GM12878 (cell line): ENCODE measurements at regions not wholly inside any gene's neighbourhood (a gene's known extent, or its start where the extent isn't known, plus 50 kb on each side); places are given as distances from the start of the nearest gene placed in this dataset.

Experiments
- ATAC-seq: fragments of 200-7000 bp; cut with Tn5 transposase; 3 replicates; pipeline ENCODE4 v1.9.1; 2020; ENCODE audit warnings: mild to moderate bottlenecking, moderate library complexity
- BruUV-seq: library from RNA; stranded (reverse); fragments of 400-500 nt; replicated peaks from 2 replicates; lab custom pipeline; 2021; lab: Mats Ljungman, UMichigan
- CTCF ChIA-PET: fragments of 300-600 bp; sonication (Branson Sonifier 250); formaldehyde crosslinking; extraction: SDS; loops from one replicate; lab custom pipeline; 2021; ENCODE audit warnings: inconsistent platforms; lab: Yijun Ruan, JAX
- POLR2A ChIA-PET: fragments of 350-600 bp; formaldehyde crosslinking; extraction: SDS; loops from one replicate; lab custom pipeline; 2021; ENCODE audit warnings: inconsistent platforms; lab: Charles Lee
- RAD21 ChIA-PET: fragments of 300-600 bp; sonication (Branson Sonifier 250); formaldehyde crosslinking; loops from one replicate; lab custom pipeline; 2023; ENCODE audit warnings: antibody characterized with exemption; ENCODE audit not compliant: unreplicated experiment; lab: Charles Lee
- SMC1A ChIA-PET: fragments of 300-600 bp; sonication (Branson Sonifier 250); formaldehyde crosslinking; loops from one replicate; lab custom pipeline; 2023; ENCODE audit not compliant: unreplicated experiment, uncharacterized antibody; lab: Charles Lee
- DNase-seq: peaks from one replicate; pipeline ENCODE4 v3.0.0-alpha.2; 2011; ENCODE audit warnings: low read depth, low spot score
- FAIRE-seq: peaks from 3 replicates; lab custom pipeline; 2011; peaks lifted over from hg19 to GRCh38; lab: Jason Lieb, UNC
- H2AFZ ChIP-seq: 2 replicates; pipeline ENCODE4 v1.6.0; 2011; ENCODE audit warnings: low read depth, low read length, control low read depth; ENCODE audit not compliant: control insufficient read depth
- H3K27ac ChIP-seq: 2 replicates; pipeline ENCODE4 v1.5.1; 2011; ENCODE audit warnings: control low read depth; ENCODE audit not compliant: control insufficient read depth, insufficient read depth
- H3K27me3 ChIP-seq, 2 experiments: replicated peaks in 1 of 2; 2 replicates each; pipeline versions ENCODE4 v1.6.0 to v1.6.1; 2011; ENCODE audit warnings: low read length in 1 of 2; ENCODE audit not compliant: control insufficient read depth in 2 of 2, insufficient read depth in 2 of 2
- H3K36me3 ChIP-seq, 2 experiments: 2 replicates each; pipeline ENCODE4 v1.5.1; 2011; ENCODE audit warnings: low read length in 1 of 2; ENCODE audit not compliant: control insufficient read depth in 2 of 2, insufficient read depth in 2 of 2
- H3K4me1 ChIP-seq: 2 replicates; pipeline ENCODE4 v1.6.1; 2011; ENCODE audit warnings: mild to moderate bottlenecking, low read length, moderate library complexity, mixed read lengths; ENCODE audit not compliant: control insufficient read depth, insufficient read depth
- H3K4me2 ChIP-seq: 2 replicates; pipeline ENCODE4 v1.6.0; 2011; ENCODE audit warnings: control low read depth; ENCODE audit not compliant: control insufficient read depth, insufficient read depth
- H3K4me3 ChIP-seq: fragments of 200-600 bp; sonication (generic); 2 replicates; pipeline ENCODE4 v1.5.1; 2016
- H3K79me2 ChIP-seq: 2 replicates; pipeline ENCODE4 v1.6.0; 2011; ENCODE audit warnings: low read length; ENCODE audit not compliant: control insufficient read depth, insufficient read depth
- H3K9ac ChIP-seq: 2 replicates; pipeline ENCODE4 v1.8.0; 2011; ENCODE audit warnings: low read length, control low read depth, mixed read lengths; ENCODE audit not compliant: control insufficient read depth, insufficient read depth
- H3K9me3 ChIP-seq: replicated peaks from 3 replicates; pipeline ENCODE4 v1.5.1; 2011; ENCODE audit warnings: mild to moderate bottlenecking, low read length; ENCODE audit not compliant: control insufficient read depth, insufficient read depth
- H4K20me1 ChIP-seq: 2 replicates; pipeline ENCODE4 v1.6.0; 2011; ENCODE audit not compliant: control insufficient read depth, insufficient read depth
- ATF7 ChIP-seq: fragments of 450-650 bp; IDR thresholded peaks from 2 replicates; pipeline ENCODE4 v1.6.1; 2016; ENCODE audit warnings: low read depth, mild to moderate bottlenecking
- BACH1 ChIP-seq: fragments of 450-650 bp; IDR thresholded peaks from 2 replicates; pipeline ENCODE4 v1.6.1; 2017; ENCODE audit warnings: mild to moderate bottlenecking, borderline replicate concordance
- BRCA1 ChIP-seq: IDR thresholded peaks from 2 replicates; pipeline ENCODE4 v1.6.1; 2011; ENCODE audit warnings: low read depth, low read length, improper control_type of control experiment
- CBFB ChIP-seq: IDR thresholded peaks from 2 replicates; pipeline ENCODE4 v1.6.1; 2016; ENCODE audit warnings: antibody characterized with exemption, low read depth
- CEBPB ChIP-seq, 2 experiments: fragments of 150-350 bp in 1 of 2; IDR thresholded peaks; 2 replicates each; pipeline ENCODE4 v1.6.1; 2012 to 2014; ENCODE audit warnings: low read depth in 2 of 2, low read length in 2 of 2, borderline replicate concordance in 1 of 2, inconsistent platforms in 1 of 2
- CREB1 ChIP-seq: IDR thresholded peaks from 2 replicates; pipeline ENCODE4 v1.6.1; 2012; ENCODE audit warnings: low read depth, mild to moderate bottlenecking, inconsistent platforms
- GATAD2B ChIP-seq: fragments of 450-650 bp; conservative IDR thresholded peaks from 2 replicates; pipeline ENCODE4 v1.6.1; 2017; ENCODE audit warnings: low read depth, mild to moderate bottlenecking, moderate library complexity
- HCFC1 ChIP-seq: fragments of 150-350 bp; IDR thresholded peaks from 2 replicates; pipeline ENCODE4 v1.6.1; 2014; ENCODE audit warnings: low read length
- HDAC2 ChIP-seq: fragments of 200-600 bp; sonication (generic); IDR thresholded peaks from 2 replicates; pipeline ENCODE4 v1.6.1; 2017
- HDAC6 ChIP-seq: fragments of 200-600 bp; sonication (generic); IDR thresholded peaks from one replicate; pipeline ENCODE4 v1.8.0; 2017; ENCODE audit warnings: antibody characterized with exemption; ENCODE audit not compliant: unreplicated experiment
- IRF3 ChIP-seq: fragments of 450-650 bp; IDR thresholded peaks from 2 replicates; pipeline ENCODE4 v1.6.1; 2014; ENCODE audit warnings: mild to moderate bottlenecking
- IRF4 ChIP-seq: IDR thresholded peaks from 2 replicates; pipeline ENCODE4 v1.6.1; 2011; ENCODE audit warnings: low read depth, low read length
- JUNB ChIP-seq: IDR thresholded peaks from 2 replicates; pipeline ENCODE4 v1.6.1; 2016; ENCODE audit warnings: antibody characterized with exemption, mild to moderate bottlenecking
- KDM1A ChIP-seq: fragments of 200-600 bp; sonication (generic); IDR thresholded peaks from 2 replicates; pipeline ENCODE4 v1.6.1; 2016; ENCODE audit warnings: borderline replicate concordance
- NFYB ChIP-seq: IDR thresholded peaks from 2 replicates; pipeline ENCODE4 v1.6.1; 2011; ENCODE audit warnings: low read depth, mild to moderate bottlenecking, low read length, improper control_type of control experiment, moderate library complexity; ENCODE audit not compliant: insufficient read depth
- POLR2AphosphoS5 ChIP-seq: IDR thresholded peaks from 2 replicates; pipeline ENCODE4 v1.6.1; 2011; ENCODE audit warnings: mild to moderate bottlenecking, low read length, inconsistent platforms
- ZNF207 ChIP-seq: fragments of 450-650 bp; IDR thresholded peaks from 2 replicates; pipeline ENCODE4 v1.6.1; 2014; ENCODE audit warnings: antibody characterized with exemption, mild to moderate bottlenecking, borderline replicate concordance
- ZNF217 ChIP-seq: fragments of 450-650 bp; IDR thresholded peaks from 2 replicates; pipeline ENCODE4 v1.6.1; 2017; ENCODE audit warnings: antibody characterized with exemption, mild to moderate bottlenecking
- ZZZ3 ChIP-seq: IDR thresholded peaks from 2 replicates; pipeline ENCODE4 v1.6.1; 2011; ENCODE audit warnings: low read depth; ENCODE audit not compliant: control insufficient read depth, insufficient read length
- WGBS: methylation state at CpG from one replicate; pipeline ENCODE4 v1.1.6; 2016; ENCODE audit warnings: low lambda C conversion rate; ENCODE audit not compliant: insufficient replicate concordance, insufficient coverage; ENCODE audit errors: missing lambda C conversion rate; 5-methylcytosine and 5-hydroxymethylcytosine counted together
- in situ Hi-C: fragments of 300-500 bp; cut with MboI; formaldehyde crosslinking; loops from 9 replicates; pipeline ENCODE4 v1.14.3; 2018; ENCODE audit warnings: mixed read lengths
- intact Hi-C: fragments of 100-400 bp; cut with micrococcal nuclease; formaldehyde crosslinking; loops from one replicate; pipeline ENCODE4 v1.14.2; 2022; ENCODE audit not compliant: unreplicated experiment

- ChIA-PET RAD21 (no interaction called here), POLR2A (no interaction called here), SMC1A (no interaction called here), CTCF (no interaction called here)
- 3% methylated on average over 3 of the region's 3 CpGs for WGBS
- Histone ChIP-seq H3K9me3 (no peaks in the 10 kb centered on the region), H3K4me1 (no peaks in the 10 kb centered on the region), H3K4me2 (no peak overlapping the region), H3K27me3 (no peaks in the 10 kb centered on the region), H3K79me2 (no peaks in the 10 kb centered on the region), H3K27ac (no peak overlapping the region), H4K20me1 (no peaks in the 10 kb centered on the region), H3K9ac (no peak overlapping the region), H3K36me3 (no peaks in the 10 kb centered on the region), H2AFZ (no peak overlapping the region), H3K4me3 (no peak overlapping the region)
- ATAC-seq (no peak), DNase-seq (no peak), FAIRE-seq (no peak)
- TF ChIP-seq JUNB (no peak), CREB1 (no peak), ZNF207 (no peak), ATF7 (no peak), ZZZ3 (no peak), CEBPB (IDR thresholded peaks at IDR 0.05; ENCODE audit: borderline replicate concordance in 1 of 2, low read depth in 2 of 2, low read length in 2 of 2) (no peak), BRCA1 (no peak), HDAC2 (no peak), IRF3 (no peak), GATAD2B (no peak), CBFB (no peak), IRF4 (no peak), HDAC6 (no peak), HCFC1 (no peak), POLR2AphosphoS5 (no peak), NFYB (no peak), KDM1A (no peak), ZNF217 (no peak), BACH1 (no peak)
- BruUV-seq, result no TSS peak
- intact Hi-C loops, result no loop called here
- in situ Hi-C loops, result no loop called here
Observed at GRCh38 chr4:147303873-147304229, 177.0 kb upstream of the EDNRA start.
